ENCODE measurements at regions not wholly inside any gene's neighbourhood (a gene's known extent, or its start where the extent isn't known, plus 50 kb on each side); places are given as distances from the start of the nearest gene placed in this dataset.

- TF ChIP-seq CTCF (IDR thresholded peaks at IDR 0.05): no peak
- no peak for TF ChIP-seq ZFX (IDR thresholded peaks at IDR 0.05; ENCODE audit: borderline replicate concordance)
Observed at GRCh38 chr18:44280479-44280878, 400.2 kb upstream of the SETBP1 start.
